Activated CD4-positive, alpha-beta T cell treated with anti-CD3 and anti-CD28 coated beads for 36 hours (primary cell): ENCODE measurements at regions not wholly inside any gene's neighbourhood (a gene's known extent, or its start where the extent isn't known, plus 50 kb on each side); places are given as distances from the start of the nearest gene placed in this dataset.
"Not testable (repeated sequence)": the region's sequence is repeated elsewhere in the genome, so short reads cannot be mapped to it uniquely, and the experiment has no call there.

Experiments used
- ATAC-seq: fragments of 200-7000 bp; cut with Tn5 transposase; one replicate; pipeline ENCODE4 v1.10.0; 2021; ENCODE audit warnings: mild to moderate bottlenecking, moderate library complexity
- CTCF ChIA-PET: fragments of 350-600 bp; sonication (Branson Sonifier 250); formaldehyde crosslinking; loops from one replicate; lab custom pipeline; 2021; ENCODE audit warnings: antibody characterized with exemption; lab: Charles Lee
- POLR2A ChIA-PET: fragments of 350-600 bp; sonication (Branson Sonifier 250); formaldehyde crosslinking; loops from one replicate; lab custom pipeline; 2021; ENCODE audit warnings: antibody characterized with exemption, inconsistent platforms; lab: Charles Lee
- DNase-seq: peaks from one replicate; pipeline ENCODE4 v3.0.0-alpha.2; 2020
- H3K27ac Mint-ChIP-seq: one replicate; pipeline ENCODE4 v1.8.0; 2021; ENCODE audit warnings: mixed read lengths
- H3K27me3 Mint-ChIP-seq: one replicate; pipeline ENCODE4 v1.8.0; 2021; ENCODE audit warnings: mixed read lengths
- H3K36me3 Mint-ChIP-seq: one replicate; pipeline ENCODE4 v1.8.0; 2021; ENCODE audit warnings: low read depth, mixed read lengths
- H3K4me1 Mint-ChIP-seq: one replicate; pipeline ENCODE4 v1.8.0; 2021; ENCODE audit warnings: mixed read lengths
- H3K4me3 Mint-ChIP-seq: one replicate; pipeline ENCODE4 v1.8.0; 2021; ENCODE audit warnings: mild to moderate bottlenecking, moderate library complexity, mixed read lengths
- H3K9me3 Mint-ChIP-seq: one replicate; pipeline ENCODE4 v1.8.0; 2021; ENCODE audit warnings: low read depth, mixed read lengths
- intact Hi-C, 2 experiments: fragments of 100-400 bp; cut with DNase I in 1 of 2; cut with micrococcal nuclease in 1 of 2; formaldehyde crosslinking; loops; one replicate each; pipeline versions ENCODE4 v1.14.2 to v1.15.1; 2022 to 2024; cut with DNase I, micrococcal nuclease

DNA sequence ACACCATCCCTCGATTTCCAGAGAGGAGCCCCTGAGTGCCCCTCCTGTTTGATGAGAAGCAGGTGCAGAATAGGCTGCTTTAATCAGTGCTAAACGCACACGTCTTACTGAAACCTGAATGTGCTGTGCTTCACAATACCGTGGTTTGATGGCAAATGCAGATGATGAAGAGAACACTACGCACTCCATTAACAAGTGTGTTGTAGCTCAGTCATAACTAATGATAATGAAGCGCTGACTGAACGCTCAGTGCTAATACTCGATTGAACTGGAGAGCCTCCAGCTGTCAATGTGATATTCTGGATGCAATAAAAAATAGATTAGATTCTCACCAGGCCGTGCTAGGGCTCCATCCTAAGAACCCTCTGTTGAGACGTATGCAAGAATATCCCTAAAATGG is 279.7 kb upstream of the PLPP4 start:
- H3K27ac Mint-ChIP-seq = no peak overlapping the region
- ChIA-PET POLR2A (no interaction called here), CTCF (no interaction called here)
- no peaks in the 10 kb centered on the region for H3K4me1 Mint-ChIP-seq
- H3K9me3 Mint-ChIP-seq = no peaks in the 10 kb centered on the region
- no peak overlapping the region for H3K4me3 Mint-ChIP-seq
- H3K27me3 Mint-ChIP-seq = peaks cover 3% of the 10 kb centered on the region
- no peaks in the 10 kb centered on the region for H3K36me3 Mint-ChIP-seq
- ATAC-seq (no peak), DNase-seq (no peak)
- intact Hi-C loops = no loop called here

DNA sequence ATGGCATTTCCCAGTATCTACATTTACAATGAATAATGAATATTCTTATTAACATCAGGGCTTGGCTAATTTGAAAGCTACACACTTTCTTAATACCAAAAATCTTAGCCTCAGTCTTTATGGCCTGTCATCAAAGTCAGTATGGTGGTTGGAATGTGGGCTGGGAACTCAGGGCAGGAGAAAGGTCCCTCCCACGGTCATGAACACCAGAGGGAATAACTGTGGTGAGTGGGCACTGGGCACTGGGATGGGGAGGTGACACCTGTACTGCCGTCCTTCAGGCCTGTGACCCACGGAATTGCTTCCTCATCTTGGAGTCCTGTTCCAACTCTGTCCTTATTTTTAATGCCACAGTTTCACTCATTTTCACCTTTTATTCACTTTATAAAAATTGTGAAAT is 276.9 kb upstream of the PLPP4 start:
- ChIA-PET POLR2A (no interaction called here), CTCF (no interaction called here)
- Mint-ChIP-seq H3K27ac (no peak overlapping the region), H3K4me3 (no peak overlapping the region), H3K36me3 (no peaks in the 10 kb centered on the region), H3K9me3 (no peaks in the 10 kb centered on the region), H3K4me1 (no peaks in the 10 kb centered on the region), H3K27me3 (peaks cover 5% of the 10 kb centered on the region)
- ATAC-seq = no peak
- intact Hi-C loops = no loop called here
- no peak for DNase-seq

DNA sequence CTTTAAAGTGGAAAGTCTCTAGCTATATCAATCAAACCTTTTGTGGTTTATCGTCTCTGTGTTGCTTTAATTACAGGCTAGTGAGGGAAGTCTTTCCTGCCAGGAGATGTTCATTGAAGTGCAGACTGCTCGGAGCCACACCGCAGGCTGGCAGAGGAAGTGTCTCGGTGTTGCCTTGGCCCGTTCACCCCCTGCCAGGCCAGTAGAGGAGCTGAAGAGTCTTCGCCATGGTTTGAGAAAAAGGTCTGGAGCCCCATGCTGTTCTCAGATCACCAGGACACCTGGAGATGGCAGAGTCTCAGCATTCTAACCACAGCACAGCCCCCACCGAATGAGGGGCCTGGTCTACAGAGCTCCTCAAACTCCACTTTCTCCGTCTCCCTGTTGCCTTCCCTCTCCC is 275.9 kb upstream of the PLPP4 start:
- Mint-ChIP-seq H3K27me3 (peaks cover 5% of the 10 kb centered on the region), H3K9me3 (no peaks in the 10 kb centered on the region)

DNA sequence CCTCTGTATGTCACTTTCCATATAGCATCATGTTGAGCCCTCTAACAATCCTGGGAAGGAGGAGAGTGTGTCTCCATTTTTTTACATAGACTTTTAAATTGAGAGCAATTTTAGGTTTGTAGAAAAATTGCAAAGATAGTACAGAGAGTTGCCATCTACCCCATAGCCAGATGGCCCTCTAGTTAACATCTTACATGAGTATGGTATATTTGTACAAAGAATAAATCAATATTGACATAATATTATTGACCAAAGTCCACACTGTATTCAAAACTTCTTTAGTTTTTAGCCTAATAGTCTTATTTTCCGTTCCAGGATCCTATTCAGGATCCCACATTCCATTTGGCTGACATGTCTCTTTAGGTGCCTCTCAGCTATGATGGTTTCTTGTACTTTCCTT is 274.6 kb upstream of the PLPP4 start:
- Mint-ChIP-seq H3K4me3 (no peak overlapping the region), H3K27ac (no peak overlapping the region), H3K27me3 (peaks cover 7% of the 10 kb centered on the region), H3K9me3 (no peaks in the 10 kb centered on the region), H3K4me1 (no peaks in the 10 kb centered on the region), H3K36me3 (no peaks in the 10 kb centered on the region)
- intact Hi-C loops = no loop called here
- CTCF ChIA-PET = interaction anchor here (0.6 to 0.7 kb wide), 2 partner anchors 126 to 1562 kb away, joined by 3 to 4 read pairs; no protein-coding TSS in a partner anchor
- ATAC-seq = no peak
- no peak for DNase-seq
- POLR2A ChIA-PET = no interaction called here

More for the DNA sequence above, 275.9 kb upstream of the PLPP4 start:
- Mint-ChIP-seq H3K4me1 (no peaks in the 10 kb centered on the region), H3K4me3 (no peak overlapping the region), H3K27ac (no peak overlapping the region), H3K36me3 (no peaks in the 10 kb centered on the region)
- DNase-seq (no peak), ATAC-seq (no peak)
- intact Hi-C loops = no loop called here
- ChIA-PET POLR2A (no interaction called here), CTCF (interaction anchor here (0.7 kb wide), 1 partner anchor 221 kb away, joined by 3 read pairs; no protein-coding TSS in a partner anchor)

DNA sequence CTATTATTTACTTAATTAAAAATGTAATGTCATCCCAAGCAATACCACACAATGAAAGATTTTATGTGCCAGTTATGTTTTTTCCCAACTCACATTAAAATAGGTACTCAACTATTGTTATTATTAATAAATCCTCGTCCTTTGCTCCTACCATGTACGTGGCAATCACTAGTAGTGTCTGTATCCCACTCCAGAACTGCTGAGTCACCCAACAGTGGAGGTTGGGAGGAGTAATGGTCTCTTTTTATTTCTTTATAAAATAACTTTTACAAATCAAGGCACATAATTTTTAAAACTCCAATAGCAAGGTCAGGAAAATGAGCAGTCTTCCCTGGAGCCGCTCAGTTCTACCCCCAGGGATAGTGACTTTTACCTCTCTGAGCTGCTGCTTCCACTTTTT is 273.5 kb upstream of the PLPP4 start:
- no peak for ATAC-seq
- H3K27ac Mint-ChIP-seq = no peak overlapping the region

DNA sequence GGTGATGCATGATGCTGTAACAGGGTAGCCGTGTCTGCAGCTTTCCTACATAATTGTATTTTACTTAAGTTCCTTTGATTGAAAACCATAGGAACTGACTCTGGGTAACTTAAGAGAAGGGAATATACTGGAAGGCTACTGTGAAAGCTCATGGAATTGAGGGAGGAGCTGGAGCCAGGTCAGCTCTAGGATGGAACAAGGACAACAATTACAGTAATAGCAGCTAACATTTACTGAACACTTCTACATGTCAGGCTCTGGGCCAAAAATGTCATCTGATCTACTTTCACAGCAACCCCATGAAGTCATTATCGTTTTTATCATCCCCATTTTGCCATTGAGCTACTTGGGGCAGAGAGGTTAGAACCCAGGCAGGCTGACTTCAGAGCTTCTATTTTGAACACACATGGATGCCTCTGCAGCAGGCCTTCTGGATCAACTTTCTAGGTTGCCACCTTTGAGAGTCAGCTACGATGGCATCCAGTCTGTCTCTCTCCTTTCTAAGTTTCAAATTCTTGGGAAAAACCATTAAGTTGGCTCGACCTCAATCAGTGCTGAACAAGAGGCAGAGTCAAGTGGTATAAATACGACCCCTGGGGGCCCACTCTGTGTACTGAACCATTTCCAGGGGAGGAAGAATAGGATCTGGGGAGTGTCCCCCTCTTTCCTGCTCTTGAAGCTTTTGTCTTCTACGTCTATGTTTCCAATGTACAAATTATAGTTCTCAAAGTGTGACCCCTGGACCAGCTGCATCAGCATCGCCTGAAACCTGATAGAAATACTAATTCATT is 272.3 kb upstream of the PLPP4 start:
- ChIA-PET POLR2A (no interaction called here), CTCF (no interaction called here)
- no peak for ATAC-seq
- no peaks in the 10 kb centered on the region for H3K9me3 Mint-ChIP-seq
- no peaks in the 10 kb centered on the region for H3K4me1 Mint-ChIP-seq
- no peak overlapping the region for H3K4me3 Mint-ChIP-seq
- intact Hi-C loops = no loop called here
- DNase-seq = no peak
- no peaks in the 10 kb centered on the region for H3K36me3 Mint-ChIP-seq
- no peak overlapping the region for H3K27ac Mint-ChIP-seq
- H3K27me3 Mint-ChIP-seq = peaks cover 6% of the 10 kb centered on the region

More for the DNA sequence above, 273.5 kb upstream of the PLPP4 start:
- intact Hi-C loops = no loop called here
- Mint-ChIP-seq H3K27me3 (peaks cover 6% of the 10 kb centered on the region), H3K36me3 (no peaks in the 10 kb centered on the region), H3K4me3 (no peak overlapping the region), H3K9me3 (no peaks in the 10 kb centered on the region), H3K4me1 (no peaks in the 10 kb centered on the region)
- DNase-seq = no peak
- ChIA-PET CTCF (no interaction called here), POLR2A (no interaction called here)

DNA sequence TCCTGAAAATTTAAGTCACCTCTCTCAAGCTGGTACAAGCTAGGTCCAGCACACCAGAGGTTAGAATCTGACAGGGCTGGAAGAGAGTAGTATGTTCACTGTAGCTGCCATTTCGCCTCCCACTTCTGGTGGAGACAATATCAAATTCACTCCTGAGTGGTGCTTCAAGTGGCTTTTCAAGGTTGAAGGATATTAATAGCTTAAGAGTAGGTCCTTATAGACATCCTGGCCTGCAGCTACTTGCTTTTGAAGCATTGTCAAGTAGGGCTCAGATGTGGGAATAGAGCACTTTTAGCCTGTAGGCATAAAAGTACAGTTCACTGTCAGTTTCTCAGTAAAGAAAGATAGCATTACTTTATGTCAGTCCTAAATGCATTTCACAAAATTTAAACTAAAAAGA is 270.5 kb upstream of the PLPP4 start:
- Mint-ChIP-seq H3K4me3 (no peak overlapping the region), H3K27me3 (peaks cover 4% of the 10 kb centered on the region), H3K9me3 (no peaks in the 10 kb centered on the region), H3K4me1 (no peaks in the 10 kb centered on the region), H3K36me3 (no peaks in the 10 kb centered on the region), H3K27ac (no peak overlapping the region)
- ChIA-PET POLR2A (no interaction called here), CTCF (interaction anchor here (0.9 kb wide), 1 partner anchor 35 kb away, joined by 3 read pairs; no protein-coding TSS in a partner anchor)
- intact Hi-C loops = no loop called here
- no peak for DNase-seq
- no peak for ATAC-seq

DNA sequence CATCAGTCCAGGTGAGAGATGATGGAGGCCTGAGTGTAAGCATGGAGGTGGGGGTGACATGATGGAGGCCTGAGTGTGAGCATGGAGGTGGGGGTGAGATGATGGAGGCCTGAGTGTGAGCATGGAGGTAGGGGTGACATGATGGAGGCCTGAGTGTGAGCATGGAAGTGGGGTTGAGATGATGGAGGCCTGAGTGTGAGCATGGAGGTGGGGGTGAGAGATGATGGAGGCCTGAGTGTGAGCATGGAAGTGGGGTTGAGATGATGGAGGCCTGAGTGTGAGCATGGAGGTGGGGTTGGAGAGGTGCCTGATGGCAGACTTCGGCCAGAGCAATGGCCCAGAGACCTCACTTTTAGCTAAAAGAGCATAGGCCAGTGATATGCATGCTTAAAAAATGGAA is 269.9 kb upstream of the PLPP4 start:
- DNase-seq, H3K27ac Mint-ChIP-seq, H3K9me3 Mint-ChIP-seq, H3K4me3 Mint-ChIP-seq, H3K27me3 Mint-ChIP-seq, ATAC-seq, H3K36me3 Mint-ChIP-seq, POLR2A ChIA-PET, H3K4me1 Mint-ChIP-seq, intact Hi-C loops: not testable (repeated sequence)
- CTCF ChIA-PET = interaction anchor here (0.7 kb wide), 1 partner anchor 642 kb away, joined by 4 read pairs; no protein-coding TSS in a partner anchor

DNA sequence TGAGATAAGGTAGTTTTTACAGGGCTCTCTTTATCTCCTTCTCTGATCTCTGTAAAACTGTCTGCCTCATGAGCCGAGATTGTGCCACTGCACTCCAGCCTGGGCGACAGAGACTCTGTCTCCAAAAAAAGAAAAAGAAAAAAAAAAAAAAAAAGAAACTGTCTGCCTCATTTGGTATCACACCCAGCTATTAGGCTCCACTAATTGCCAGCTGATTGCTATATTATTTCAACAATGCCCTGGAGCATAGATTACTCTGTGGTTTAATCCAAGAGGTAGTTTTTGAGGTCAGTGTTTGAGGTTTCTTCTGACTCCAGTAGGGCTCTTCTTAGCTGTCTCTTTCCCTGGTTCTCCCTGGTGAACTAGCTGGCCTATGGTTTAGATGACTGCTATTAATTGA is 268.1 kb upstream of the PLPP4 start:
- intact Hi-C loops = no loop called here
- no peaks in the 10 kb centered on the region for H3K4me1 Mint-ChIP-seq
- no peak overlapping the region for H3K4me3 Mint-ChIP-seq
- no peak overlapping the region for H3K27ac Mint-ChIP-seq
- ChIA-PET CTCF (no interaction called here), POLR2A (no interaction called here)
- H3K9me3 Mint-ChIP-seq = no peaks in the 10 kb centered on the region
- ATAC-seq (no peak), DNase-seq (no peak)
- peaks cover 2% of the 10 kb centered on the region for H3K27me3 Mint-ChIP-seq
- no peaks in the 10 kb centered on the region for H3K36me3 Mint-ChIP-seq

DNA sequence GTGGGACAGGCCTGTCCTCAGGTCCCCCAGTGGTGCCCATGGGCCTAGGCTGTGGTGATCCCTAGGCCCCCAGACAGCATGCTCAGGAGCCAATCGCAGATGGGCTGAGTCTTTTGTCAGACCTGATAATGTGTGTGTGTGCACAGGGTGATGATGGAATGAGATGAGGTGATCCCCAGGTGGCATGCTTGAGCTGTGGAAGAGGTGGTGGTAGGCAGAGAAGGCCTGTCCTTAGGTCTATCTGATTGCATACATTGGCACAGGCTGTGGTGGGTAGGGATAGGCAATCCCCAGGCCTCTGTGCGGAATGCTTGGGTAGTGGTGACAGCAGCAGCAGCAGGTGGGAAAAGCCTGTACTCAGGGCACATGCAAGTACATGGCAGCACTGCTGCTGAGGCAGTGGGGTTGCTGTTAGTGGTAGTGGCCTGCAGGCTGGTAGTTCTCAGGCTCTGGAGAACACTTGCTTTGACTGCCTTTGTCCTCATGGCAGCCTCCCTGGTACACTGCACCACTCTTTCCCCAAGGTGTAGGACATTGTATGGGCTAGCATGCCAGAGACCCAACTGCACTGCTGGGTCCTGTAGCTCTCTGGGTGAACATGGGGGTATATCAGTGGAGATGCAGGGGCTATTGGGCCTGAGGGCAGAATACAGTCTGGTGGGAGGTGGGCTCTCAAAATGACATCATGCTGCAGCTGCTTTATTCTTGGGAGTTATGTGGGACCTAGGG is 260.9 kb upstream of the PLPP4 start:
- H3K36me3 Mint-ChIP-seq = no peaks in the 10 kb centered on the region
- intact Hi-C loops = no loop called here
- H3K9me3 Mint-ChIP-seq = no peaks in the 10 kb centered on the region
- H3K4me1 Mint-ChIP-seq = no peaks in the 10 kb centered on the region
- DNase-seq (no peak), ATAC-seq (no peak)
- no peak overlapping the region for H3K27ac Mint-ChIP-seq
- peaks cover 3% of the 10 kb centered on the region for H3K27me3 Mint-ChIP-seq
- CTCF ChIA-PET = no interaction called here
- POLR2A ChIA-PET = no interaction called here
- no peak overlapping the region for H3K4me3 Mint-ChIP-seq

DNA sequence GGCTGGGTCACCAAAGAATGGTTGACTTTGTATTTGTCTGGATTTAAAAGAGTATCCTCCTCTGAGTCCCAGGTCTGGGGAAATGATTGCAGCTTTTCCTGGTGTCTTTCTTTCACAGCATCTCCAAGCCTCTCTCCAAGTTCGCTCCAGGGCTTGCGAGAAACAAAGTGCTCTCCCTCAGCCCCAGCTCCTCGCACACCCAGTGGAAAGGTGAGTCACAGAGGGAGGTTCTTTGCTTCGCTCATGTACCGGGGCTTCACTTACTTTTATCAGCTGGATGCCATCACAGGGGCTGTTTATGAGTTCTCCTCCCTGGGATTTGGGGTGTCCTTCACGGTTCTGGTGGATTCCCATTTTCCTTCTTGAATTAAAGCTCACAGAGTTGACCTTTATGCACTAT is 252.2 kb upstream of the PLPP4 start:
- ChIA-PET CTCF (no interaction called here), POLR2A (no interaction called here)
- no peak overlapping the region for H3K27ac Mint-ChIP-seq
- no peak overlapping the region for H3K4me3 Mint-ChIP-seq
- DNase-seq (no peak), ATAC-seq (no peak)
- H3K36me3 Mint-ChIP-seq = no peaks in the 10 kb centered on the region
- H3K27me3 Mint-ChIP-seq = peaks cover 4% of the 10 kb centered on the region
- H3K9me3 Mint-ChIP-seq = no peaks in the 10 kb centered on the region
- intact Hi-C loops = no loop called here
- no peaks in the 10 kb centered on the region for H3K4me1 Mint-ChIP-seq
